ENCODE measurements at regions not wholly inside any gene's neighbourhood (a gene's known extent, or its start where the extent isn't known, plus 50 kb on each side); places are given as distances from the start of the nearest gene placed in this dataset.

DNA sequence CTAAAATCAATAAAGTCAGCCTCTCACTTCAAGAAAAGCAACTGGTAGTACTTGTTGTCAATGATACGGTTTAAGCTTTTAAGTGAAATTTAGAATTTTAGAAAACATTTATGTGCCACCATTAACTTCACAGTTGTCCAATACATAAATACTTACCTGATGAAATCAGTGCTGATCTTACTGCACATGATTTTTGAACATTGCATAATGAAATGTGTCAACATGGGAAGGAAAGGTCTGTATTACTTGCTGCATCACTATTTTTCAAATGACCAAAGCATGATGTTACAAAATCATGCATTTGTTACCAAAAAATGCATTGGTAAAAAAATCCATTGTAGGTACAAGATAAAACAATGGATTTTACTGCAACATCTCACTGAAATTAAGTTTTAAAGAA is 284.3 kb downstream of the EPM2A start:
- TF ChIP-seq, protein P1, sequence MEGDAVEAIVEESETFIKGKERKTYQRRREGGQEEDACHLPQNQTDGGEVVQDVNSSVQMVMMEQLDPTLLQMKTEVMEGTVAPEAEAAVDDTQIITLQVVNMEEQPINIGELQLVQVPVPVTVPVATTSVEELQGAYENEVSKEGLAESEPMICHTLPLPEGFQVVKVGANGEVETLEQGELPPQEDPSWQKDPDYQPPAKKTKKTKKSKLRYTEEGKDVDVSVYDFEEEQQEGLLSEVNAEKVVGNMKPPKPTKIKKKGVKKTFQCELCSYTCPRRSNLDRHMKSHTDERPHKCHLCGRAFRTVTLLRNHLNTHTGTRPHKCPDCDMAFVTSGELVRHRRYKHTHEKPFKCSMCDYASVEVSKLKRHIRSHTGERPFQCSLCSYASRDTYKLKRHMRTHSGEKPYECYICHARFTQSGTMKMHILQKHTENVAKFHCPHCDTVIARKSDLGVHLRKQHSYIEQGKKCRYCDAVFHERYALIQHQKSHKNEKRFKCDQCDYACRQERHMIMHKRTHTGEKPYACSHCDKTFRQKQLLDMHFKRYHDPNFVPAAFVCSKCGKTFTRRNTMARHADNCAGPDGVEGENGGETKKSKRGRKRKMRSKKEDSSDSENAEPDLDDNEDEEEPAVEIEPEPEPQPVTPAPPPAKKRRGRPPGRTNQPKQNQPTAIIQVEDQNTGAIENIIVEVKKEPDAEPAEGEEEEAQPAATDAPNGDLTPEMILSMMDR (IDR thresholded peaks at IDR 0.05; ENCODE audit: control extremely low read depth in 1 of 3, insufficient read depth in 1 of 3, low read depth in 1 of 3, low read length in 3 of 3) = no peak
- TF ChIP-seq, protein P2, sequence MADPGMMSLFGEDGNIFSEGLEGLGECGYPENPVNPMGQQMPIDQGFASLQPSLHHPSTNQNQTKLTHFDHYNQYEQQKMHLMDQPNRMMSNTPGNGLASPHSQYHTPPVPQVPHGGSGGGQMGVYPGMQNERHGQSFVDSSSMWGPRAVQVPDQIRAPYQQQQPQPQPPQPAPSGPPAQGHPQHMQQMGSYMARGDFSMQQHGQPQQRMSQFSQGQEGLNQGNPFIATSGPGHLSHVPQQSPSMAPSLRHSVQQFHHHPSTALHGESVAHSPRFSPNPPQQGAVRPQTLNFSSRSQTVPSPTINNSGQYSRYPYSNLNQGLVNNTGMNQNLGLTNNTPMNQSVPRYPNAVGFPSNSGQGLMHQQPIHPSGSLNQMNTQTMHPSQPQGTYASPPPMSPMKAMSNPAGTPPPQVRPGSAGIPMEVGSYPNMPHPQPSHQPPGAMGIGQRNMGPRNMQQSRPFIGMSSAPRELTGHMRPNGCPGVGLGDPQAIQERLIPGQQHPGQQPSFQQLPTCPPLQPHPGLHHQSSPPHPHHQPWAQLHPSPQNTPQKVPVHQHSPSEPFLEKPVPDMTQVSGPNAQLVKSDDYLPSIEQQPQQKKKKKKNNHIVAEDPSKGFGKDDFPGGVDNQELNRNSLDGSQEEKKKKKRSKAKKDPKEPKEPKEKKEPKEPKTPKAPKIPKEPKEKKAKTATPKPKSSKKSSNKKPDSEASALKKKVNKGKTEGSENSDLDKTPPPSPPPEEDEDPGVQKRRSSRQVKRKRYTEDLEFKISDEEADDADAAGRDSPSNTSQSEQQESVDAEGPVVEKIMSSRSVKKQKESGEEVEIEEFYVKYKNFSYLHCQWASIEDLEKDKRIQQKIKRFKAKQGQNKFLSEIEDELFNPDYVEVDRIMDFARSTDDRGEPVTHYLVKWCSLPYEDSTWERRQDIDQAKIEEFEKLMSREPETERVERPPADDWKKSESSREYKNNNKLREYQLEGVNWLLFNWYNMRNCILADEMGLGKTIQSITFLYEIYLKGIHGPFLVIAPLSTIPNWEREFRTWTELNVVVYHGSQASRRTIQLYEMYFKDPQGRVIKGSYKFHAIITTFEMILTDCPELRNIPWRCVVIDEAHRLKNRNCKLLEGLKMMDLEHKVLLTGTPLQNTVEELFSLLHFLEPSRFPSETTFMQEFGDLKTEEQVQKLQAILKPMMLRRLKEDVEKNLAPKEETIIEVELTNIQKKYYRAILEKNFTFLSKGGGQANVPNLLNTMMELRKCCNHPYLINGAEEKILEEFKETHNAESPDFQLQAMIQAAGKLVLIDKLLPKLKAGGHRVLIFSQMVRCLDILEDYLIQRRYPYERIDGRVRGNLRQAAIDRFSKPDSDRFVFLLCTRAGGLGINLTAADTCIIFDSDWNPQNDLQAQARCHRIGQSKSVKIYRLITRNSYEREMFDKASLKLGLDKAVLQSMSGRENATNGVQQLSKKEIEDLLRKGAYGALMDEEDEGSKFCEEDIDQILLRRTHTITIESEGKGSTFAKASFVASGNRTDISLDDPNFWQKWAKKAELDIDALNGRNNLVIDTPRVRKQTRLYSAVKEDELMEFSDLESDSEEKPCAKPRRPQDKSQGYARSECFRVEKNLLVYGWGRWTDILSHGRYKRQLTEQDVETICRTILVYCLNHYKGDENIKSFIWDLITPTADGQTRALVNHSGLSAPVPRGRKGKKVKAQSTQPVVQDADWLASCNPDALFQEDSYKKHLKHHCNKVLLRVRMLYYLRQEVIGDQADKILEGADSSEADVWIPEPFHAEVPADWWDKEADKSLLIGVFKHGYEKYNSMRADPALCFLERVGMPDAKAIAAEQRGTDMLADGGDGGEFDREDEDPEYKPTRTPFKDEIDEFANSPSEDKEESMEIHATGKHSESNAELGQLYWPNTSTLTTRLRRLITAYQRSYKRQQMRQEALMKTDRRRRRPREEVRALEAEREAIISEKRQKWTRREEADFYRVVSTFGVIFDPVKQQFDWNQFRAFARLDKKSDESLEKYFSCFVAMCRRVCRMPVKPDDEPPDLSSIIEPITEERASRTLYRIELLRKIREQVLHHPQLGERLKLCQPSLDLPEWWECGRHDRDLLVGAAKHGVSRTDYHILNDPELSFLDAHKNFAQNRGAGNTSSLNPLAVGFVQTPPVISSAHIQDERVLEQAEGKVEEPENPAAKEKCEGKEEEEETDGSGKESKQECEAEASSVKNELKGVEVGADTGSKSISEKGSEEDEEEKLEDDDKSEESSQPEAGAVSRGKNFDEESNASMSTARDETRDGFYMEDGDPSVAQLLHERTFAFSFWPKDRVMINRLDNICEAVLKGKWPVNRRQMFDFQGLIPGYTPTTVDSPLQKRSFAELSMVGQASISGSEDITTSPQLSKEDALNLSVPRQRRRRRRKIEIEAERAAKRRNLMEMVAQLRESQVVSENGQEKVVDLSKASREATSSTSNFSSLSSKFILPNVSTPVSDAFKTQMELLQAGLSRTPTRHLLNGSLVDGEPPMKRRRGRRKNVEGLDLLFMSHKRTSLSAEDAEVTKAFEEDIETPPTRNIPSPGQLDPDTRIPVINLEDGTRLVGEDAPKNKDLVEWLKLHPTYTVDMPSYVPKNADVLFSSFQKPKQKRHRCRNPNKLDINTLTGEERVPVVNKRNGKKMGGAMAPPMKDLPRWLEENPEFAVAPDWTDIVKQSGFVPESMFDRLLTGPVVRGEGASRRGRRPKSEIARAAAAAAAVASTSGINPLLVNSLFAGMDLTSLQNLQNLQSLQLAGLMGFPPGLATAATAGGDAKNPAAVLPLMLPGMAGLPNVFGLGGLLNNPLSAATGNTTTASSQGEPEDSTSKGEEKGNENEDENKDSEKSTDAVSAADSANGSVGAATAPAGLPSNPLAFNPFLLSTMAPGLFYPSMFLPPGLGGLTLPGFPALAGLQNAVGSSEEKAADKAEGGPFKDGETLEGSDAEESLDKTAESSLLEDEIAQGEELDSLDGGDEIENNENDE (IDR thresholded peaks at IDR 0.05; ENCODE audit: insufficient replicate concordance, low read length) = no peak
- TF ChIP-seq, protein P3, sequence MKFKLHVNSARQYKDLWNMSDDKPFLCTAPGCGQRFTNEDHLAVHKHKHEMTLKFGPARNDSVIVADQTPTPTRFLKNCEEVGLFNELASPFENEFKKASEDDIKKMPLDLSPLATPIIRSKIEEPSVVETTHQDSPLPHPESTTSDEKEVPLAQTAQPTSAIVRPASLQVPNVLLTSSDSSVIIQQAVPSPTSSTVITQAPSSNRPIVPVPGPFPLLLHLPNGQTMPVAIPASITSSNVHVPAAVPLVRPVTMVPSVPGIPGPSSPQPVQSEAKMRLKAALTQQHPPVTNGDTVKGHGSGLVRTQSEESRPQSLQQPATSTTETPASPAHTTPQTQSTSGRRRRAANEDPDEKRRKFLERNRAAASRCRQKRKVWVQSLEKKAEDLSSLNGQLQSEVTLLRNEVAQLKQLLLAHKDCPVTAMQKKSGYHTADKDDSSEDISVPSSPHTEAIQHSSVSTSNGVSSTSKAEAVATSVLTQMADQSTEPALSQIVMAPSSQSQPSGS (IDR thresholded peaks at IDR 0.05; ENCODE audit: low read length) = no peak
- TF ChIP-seq, protein P4, sequence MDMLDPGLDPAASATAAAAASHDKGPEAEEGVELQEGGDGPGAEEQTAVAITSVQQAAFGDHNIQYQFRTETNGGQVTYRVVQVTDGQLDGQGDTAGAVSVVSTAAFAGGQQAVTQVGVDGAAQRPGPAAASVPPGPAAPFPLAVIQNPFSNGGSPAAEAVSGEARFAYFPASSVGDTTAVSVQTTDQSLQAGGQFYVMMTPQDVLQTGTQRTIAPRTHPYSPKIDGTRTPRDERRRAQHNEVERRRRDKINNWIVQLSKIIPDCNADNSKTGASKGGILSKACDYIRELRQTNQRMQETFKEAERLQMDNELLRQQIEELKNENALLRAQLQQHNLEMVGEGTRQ (IDR thresholded peaks at IDR 0.05; ENCODE audit: low read length) = no peak
- TF ChIP-seq TAF1 (IDR thresholded peaks at IDR 0.05; ENCODE audit: low read depth, low read length) (no peak), RAD21 (IDR thresholded peaks at IDR 0.05 in 1 of 2, conservative IDR thresholded peaks at IDR 0.05 in 1 of 2; ENCODE audit: low read depth in 2 of 2, low read length in 2 of 2) (no peak), KDM1A (IDR thresholded peaks at IDR 0.05; ENCODE audit: borderline replicate concordance, low read length) (no peak), POLR2AphosphoS5 (IDR thresholded peaks at IDR 0.05; ENCODE audit: low read depth, low read length) (no peak), NRF1 (IDR thresholded peaks at IDR 0.05; ENCODE audit: low read depth, low read length) (no peak)

Measured in H1 (cell line).